ENCODE measurements at regions not wholly inside any gene's neighbourhood (a gene's known extent, or its start where the extent isn't known, plus 50 kb on each side); places are given as distances from the start of the nearest gene placed in this dataset.

DNA sequence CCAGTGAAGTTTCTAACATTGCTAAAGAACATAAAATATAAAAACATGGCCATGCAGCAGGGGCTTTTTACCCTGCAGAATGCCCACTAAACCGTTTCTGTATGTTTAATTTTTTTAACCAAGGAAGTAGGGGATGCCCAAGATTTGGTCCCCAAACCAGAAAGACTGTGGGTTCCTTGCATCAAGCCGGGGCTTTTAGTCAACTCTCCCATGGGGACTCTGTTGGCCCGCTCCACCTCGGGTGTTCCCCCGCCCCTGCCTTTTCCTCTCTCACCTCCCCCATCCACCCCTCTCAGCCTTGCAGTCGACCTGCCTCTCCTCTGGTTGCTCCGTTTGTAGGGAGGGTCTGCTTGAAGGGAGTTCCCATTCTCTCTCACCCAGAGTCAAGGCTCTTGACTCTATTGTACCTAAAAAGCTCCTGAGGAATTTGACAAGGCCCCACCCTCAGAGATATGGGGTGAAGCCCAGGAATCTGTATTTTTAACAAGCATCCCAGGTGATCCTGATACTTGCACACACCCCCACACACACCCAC, 117.5 kb downstream of the TOMM20 start:
- Histone ChIP-seq H3K27me3 (no peaks in the 10 kb centered on the region), H3K27ac (no peak overlapping the region), H3K36me3 (no peaks in the 10 kb centered on the region), H3K4me3 (no peak overlapping the region), H3K9me3 (no peaks in the 10 kb centered on the region), H3K4me1 (peaks cover 0 to 7% (median 0%) of the 10 kb centered on the region in 3 donors)
- TF ChIP-seq EP300 (IDR thresholded peaks at IDR 0.05) (no peak), POLR2AphosphoS5 (IDR thresholded peaks at IDR 0.05) (no peak), POLR2A (IDR thresholded peaks at IDR 0.05) (no peak)
- TF ChIP-seq, protein P1, sequence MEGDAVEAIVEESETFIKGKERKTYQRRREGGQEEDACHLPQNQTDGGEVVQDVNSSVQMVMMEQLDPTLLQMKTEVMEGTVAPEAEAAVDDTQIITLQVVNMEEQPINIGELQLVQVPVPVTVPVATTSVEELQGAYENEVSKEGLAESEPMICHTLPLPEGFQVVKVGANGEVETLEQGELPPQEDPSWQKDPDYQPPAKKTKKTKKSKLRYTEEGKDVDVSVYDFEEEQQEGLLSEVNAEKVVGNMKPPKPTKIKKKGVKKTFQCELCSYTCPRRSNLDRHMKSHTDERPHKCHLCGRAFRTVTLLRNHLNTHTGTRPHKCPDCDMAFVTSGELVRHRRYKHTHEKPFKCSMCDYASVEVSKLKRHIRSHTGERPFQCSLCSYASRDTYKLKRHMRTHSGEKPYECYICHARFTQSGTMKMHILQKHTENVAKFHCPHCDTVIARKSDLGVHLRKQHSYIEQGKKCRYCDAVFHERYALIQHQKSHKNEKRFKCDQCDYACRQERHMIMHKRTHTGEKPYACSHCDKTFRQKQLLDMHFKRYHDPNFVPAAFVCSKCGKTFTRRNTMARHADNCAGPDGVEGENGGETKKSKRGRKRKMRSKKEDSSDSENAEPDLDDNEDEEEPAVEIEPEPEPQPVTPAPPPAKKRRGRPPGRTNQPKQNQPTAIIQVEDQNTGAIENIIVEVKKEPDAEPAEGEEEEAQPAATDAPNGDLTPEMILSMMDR (IDR thresholded peaks at IDR 0.05), result no peak
- WGBS, 2 donors (ENCODE audit: low coverage in 1 of 2), result 76 to 83% methylated on average over 1 to 6 of the region's 7 CpGs
- no peak for ATAC-seq

DNA sequence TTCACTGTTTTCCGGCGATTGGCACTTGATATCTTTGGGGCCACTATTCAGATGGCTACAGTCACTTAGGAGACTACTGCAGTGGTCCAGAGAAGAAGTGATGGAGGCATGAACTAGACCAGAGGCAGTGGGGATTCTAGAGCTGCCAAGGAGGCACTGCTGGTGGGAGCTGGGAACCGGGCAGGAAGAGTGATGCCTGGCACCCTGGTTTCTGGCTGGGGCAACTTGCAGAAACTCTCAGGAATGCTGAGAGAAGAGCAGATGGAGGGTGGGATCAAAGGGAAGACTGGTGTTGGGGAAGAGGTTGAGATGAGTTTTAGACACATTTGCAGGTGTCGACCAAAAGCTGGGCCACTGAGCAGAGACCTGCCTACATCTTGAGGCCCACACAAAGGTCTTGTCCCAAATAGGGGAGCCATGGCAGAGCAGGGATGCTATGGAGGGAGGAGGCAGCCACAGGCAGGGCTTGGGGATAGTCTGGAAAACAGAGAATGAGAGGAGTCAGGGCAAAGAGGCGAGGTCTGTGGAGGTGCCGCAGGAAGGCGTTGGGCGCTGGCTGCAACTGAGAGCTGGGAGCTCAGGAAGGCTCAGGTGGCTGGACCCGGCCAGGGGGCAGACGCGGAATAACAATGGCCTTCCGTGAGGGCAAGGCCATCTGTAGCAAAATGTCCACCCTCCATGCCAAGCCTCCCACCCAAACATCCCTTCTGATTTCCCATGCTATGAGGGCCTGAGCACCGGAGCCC, 118.9 kb downstream of the TOMM20 start:
- H3K27me3 ChIP-seq, result no peaks in the 10 kb centered on the region
- H3K4me3 ChIP-seq, result no peak overlapping the region
- no peak for ATAC-seq
- H3K36me3 ChIP-seq, result no peaks in the 10 kb centered on the region
- TF ChIP-seq POLR2AphosphoS5 (IDR thresholded peaks at IDR 0.05) (no peak), POLR2A (IDR thresholded peaks at IDR 0.05) (no peak), EP300 (IDR thresholded peaks at IDR 0.05) (no peak)
- TF ChIP-seq, protein P1 (IDR thresholded peaks at IDR 0.05), result no peak
- WGBS, 2 donors (ENCODE audit: low coverage in 1 of 2), result 98 to 100% methylated on average over 3 to 8 of the region's 13 CpGs
- H3K27ac ChIP-seq, result no peak overlapping the region
- H3K4me1 ChIP-seq, result peaks cover 0 to 7% (median 0%) of the 10 kb centered on the region in 3 donors
- H3K9me3 ChIP-seq, result no peaks in the 10 kb centered on the region

DNA sequence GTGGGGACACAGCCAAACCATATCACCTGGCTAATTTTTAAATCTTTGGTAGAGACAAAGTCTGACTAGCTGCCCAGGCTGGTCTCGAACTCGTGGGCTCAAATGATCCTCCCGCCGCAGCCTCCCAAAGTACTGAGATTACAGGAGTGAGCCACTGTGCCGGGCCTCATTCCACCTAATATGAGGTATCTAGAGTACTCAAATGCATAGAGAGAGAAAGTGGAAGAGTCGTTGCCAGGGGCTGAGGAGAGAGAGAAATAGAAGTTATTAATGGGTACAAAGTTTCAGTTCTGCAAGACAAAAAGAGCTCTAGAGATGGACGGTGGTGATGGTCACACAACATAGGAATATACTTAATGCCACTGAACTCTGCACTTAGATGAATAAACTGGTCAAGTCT, 119.6 kb downstream of the TOMM20 start:
- no peak overlapping the region for H3K4me3 ChIP-seq
- no peaks in the 10 kb centered on the region for H3K27me3 ChIP-seq
- WGBS, 2 donors (ENCODE audit: low coverage in 1 of 2), result 87 to 96% methylated on average over 4 to 7 of the region's 7 CpGs
- H3K9me3 ChIP-seq, result no peaks in the 10 kb centered on the region
- no peaks in the 10 kb centered on the region for H3K36me3 ChIP-seq
- no peak for ATAC-seq
- no peak overlapping the region for H3K27ac ChIP-seq
- TF ChIP-seq POLR2AphosphoS5 (IDR thresholded peaks at IDR 0.05) (no peak), EP300 (IDR thresholded peaks at IDR 0.05) (no peak), POLR2A (IDR thresholded peaks at IDR 0.05) (no peak)
- H3K4me1 ChIP-seq, result peaks cover 0 to 7% (median 0%) of the 10 kb centered on the region in 3 donors

DNA sequence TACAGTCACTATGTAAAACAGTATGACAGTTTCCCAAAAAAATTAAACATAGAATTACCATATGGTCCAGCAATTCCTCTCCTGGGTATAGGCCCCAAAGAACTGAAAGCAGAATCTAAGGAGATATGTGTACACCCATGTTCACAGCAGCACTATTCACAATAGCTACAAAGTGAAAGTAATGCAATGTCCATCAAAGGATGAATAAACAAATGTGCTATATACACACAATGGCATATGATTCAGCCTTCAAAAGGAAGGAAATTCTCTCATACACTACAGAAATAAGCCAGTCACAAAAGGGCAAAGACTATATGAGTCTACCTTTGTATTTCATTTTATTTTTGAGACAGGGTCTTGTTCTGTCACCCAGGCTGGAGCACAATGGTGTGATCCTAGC, 120.4 kb downstream of the TOMM20 start:
- Histone ChIP-seq H3K27me3 (no peaks in the 10 kb centered on the region), H3K4me3 (no peak overlapping the region), H3K9me3 (no peaks in the 10 kb centered on the region), H3K36me3 (no peaks in the 10 kb centered on the region), H3K4me1 (peaks cover 0 to 7% (median 0%) of the 10 kb centered on the region in 3 donors), H3K27ac (no peak overlapping the region)
- TF ChIP-seq EP300 (IDR thresholded peaks at IDR 0.05) (no peak), POLR2AphosphoS5 (IDR thresholded peaks at IDR 0.05) (no peak), POLR2A (IDR thresholded peaks at IDR 0.05) (no peak)
- TF ChIP-seq, protein P1 (IDR thresholded peaks at IDR 0.05), result no peak
- no peak for ATAC-seq

DNA sequence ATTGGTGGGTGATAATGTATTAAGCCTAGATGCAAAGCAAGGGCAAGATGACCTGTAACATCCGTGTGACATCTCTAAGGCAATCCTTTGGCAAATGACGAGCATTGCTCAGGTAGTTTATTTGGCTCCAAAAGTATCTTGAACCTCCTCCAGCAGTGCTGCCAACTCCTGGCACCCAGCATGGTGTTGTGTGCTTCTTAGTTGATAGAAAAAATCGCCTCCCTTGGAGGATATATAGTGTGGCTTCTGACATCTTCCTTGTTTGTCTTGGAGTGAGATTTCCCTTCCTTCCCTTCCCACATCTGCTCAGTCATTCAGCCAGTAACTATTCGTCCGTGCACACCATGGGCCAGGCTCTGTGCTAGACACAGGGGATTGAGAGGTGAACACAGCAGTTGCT, 121.8 kb downstream of the TOMM20 start:
- no peak for TF ChIP-seq EP300 (IDR thresholded peaks at IDR 0.05)
- TF ChIP-seq, protein P1 (IDR thresholded peaks at IDR 0.05), result no peak
- no peak for TF ChIP-seq POLR2AphosphoS5 (IDR thresholded peaks at IDR 0.05)
- TF ChIP-seq POLR2A (IDR thresholded peaks at IDR 0.05), result no peak
- H3K27me3 ChIP-seq, result no peaks in the 10 kb centered on the region
- no peak overlapping the region for H3K27ac ChIP-seq
- no peak overlapping the region for H3K4me3 ChIP-seq
- WGBS, 2 donors (ENCODE audit: low coverage in 1 of 2), result 33 to 75% methylated on average over 3 to 5 of the region's 5 CpGs
- no peaks in the 10 kb centered on the region for H3K36me3 ChIP-seq
- H3K4me1 ChIP-seq, result no peaks in the 10 kb centered on the region
- H3K9me3 ChIP-seq, result no peaks in the 10 kb centered on the region
- ATAC-seq, result no peak
